Heart left ventricle (tissue), 16 donors: ENCODE measurements at regions not wholly inside any gene's neighbourhood (a gene's known extent, or its start where the extent isn't known, plus 50 kb on each side); places are given as distances from the start of the nearest gene placed in this dataset.

Experiments
- ATAC-seq, 4 donors: fragments of 200-7000 bp; cut with Tn5 transposase; one replicate each; pipeline ENCODE4 v1.9.1; 2020 to 2022; ENCODE audit warnings: moderate library complexity in 4 of 4, mild to moderate bottlenecking in 3 of 4, moderate number of reproducible peaks in 1 of 4
- DNase-seq, 5 donors: peaks; one replicate each; pipeline ENCODE4 v3.0.0-alpha.2; 2020
- H3K27ac ChIP-seq, 12 donors: fragments of 200-600 bp; sonication (generic) in 4 of 12; one replicate each; pipeline versions ENCODE4 v1.5.0 to v1.8.0; 2016 to 2022; ENCODE audit warnings: mild to moderate bottlenecking in 2 of 12
- H3K27me3 ChIP-seq, 9 donors: fragments of 200-600 bp; sonication (generic) in 2 of 9; one replicate each; pipeline versions ENCODE4 v1.5.1 to v1.8.0; 2016 to 2022; ENCODE audit warnings: mild to moderate bottlenecking in 3 of 9
- H3K36me3 ChIP-seq, 9 donors: fragments of 200-600 bp; sonication (generic) in 2 of 9; one replicate each; pipeline versions ENCODE4 v1.5.0 to v1.8.0; 2018 to 2022; ENCODE audit warnings: mild to moderate bottlenecking in 2 of 9
- H3K4me1 ChIP-seq, 12 donors: fragments of 200-600 bp; sonication (generic) in 4 of 12; one replicate each; pipeline versions ENCODE4 v1.5.0 to v1.8.0; 2016 to 2022; ENCODE audit warnings: mild to moderate bottlenecking in 3 of 12
- H3K4me3 ChIP-seq, 12 donors: fragments of 200-600 bp; sonication (generic) in 4 of 12; one replicate each; pipeline versions ENCODE4 v1.5.0 to v1.8.0; 2017 to 2022; ENCODE audit warnings: mild to moderate bottlenecking in 9 of 12, moderate library complexity in 4 of 12
- H3K9me3 ChIP-seq, 12 donors: fragments of 200-600 bp; sonication (generic) in 4 of 12; one replicate each; pipeline versions ENCODE4 v1.5.0 to v1.8.0; 2016 to 2022; ENCODE audit warnings: mild to moderate bottlenecking in 1 of 12
- CTCF ChIP-seq, 12 donors: fragments of 200-600 bp; sonication (generic) in 4 of 12; IDR thresholded peaks; one replicate each; pipeline versions ENCODE4 v1.5.0 to v1.8.0; 2018 to 2022; ENCODE audit warnings: antibody characterized with exemption in 12 of 12, mild to moderate bottlenecking in 5 of 12
- POLR2A ChIP-seq, 2 donors: fragments of 450-650 bp; IDR thresholded peaks; one replicate each; pipeline ENCODE4 v1.6.1; 2017; ENCODE audit warnings: antibody characterized with exemption in 2 of 2, mild to moderate bottlenecking in 2 of 2, moderate library complexity in 2 of 2
- WGBS, 4 donors: extraction: QIAGEN DNeasy Blood & Tissue Kit in 2 of 4; methylation state at CpG; one replicate each; pipeline versions ENCODE4 v1.1.5 to v1.1.7; 2013 to 2018; 5-methylcytosine and 5-hydroxymethylcytosine counted together
- intact Hi-C, 10 donors: fragments of 100-400 bp; cut with DNase I; formaldehyde crosslinking; loops; one replicate each; pipeline versions ENCODE4 v1.11.1 to v1.14.2; 2022
- donor health status: ischemic (EF 13 %, LVEDD 7.1; RV severe dilation, severe dysfunction).
- donor health status: healthy with polysubstance abuse.
- donor health status: DM: no; HTN: yes; CAD: no.
- donor health status: DM: no; HTN: no; CAD: no.
- donor health status: ischemic (EF 25% LVEDD 6.9; RV normal size, moderate dysfunction).
- donor health status: ischemic (EF 25% LVEDD 5.7; RV mildly dilated, moderate dysfunction).
- donor health status: healthy.
- donor health status: DM: yes; HTN: yes; CAD: no.
- donor health status: ischemic (EF 35%, LVEDD 5.7; RV mildly dilated, moderate dysfunction).
- donor health status: nonischemic (EF 11% LVEDD 7.7; RV severe dilation, severe dysfunction).
- donor health status: DM: yes; HTN: yes; CAD: no.
- donor health status: PGD.
- donor health status: ischemic (EF 29% LVEDD 5.4; RV normal size, mild dysfunction).
- donor health status: nonischemic (EF 23%, LVEDD 6.1; RV moderate dilation, normal function).

- no peaks in the 10 kb centered on the region for H3K27me3 ChIP-seq
- intact Hi-C loops: no loop called here
- no peak for ATAC-seq
- no peak for TF ChIP-seq CTCF (IDR thresholded peaks at IDR 0.05)
- no peak for TF ChIP-seq POLR2A (IDR thresholded peaks at IDR 0.05)
- DNase-seq: no peak
- H3K9me3 ChIP-seq: peaks cover 0 to 9% (median 0%) of the 10 kb centered on the region in 12 donors
- H3K4me3 ChIP-seq: no peak overlapping the region
- 74 to 86% (median 83%) methylated on average over 2 of the region's 2 CpGs for WGBS, 4 donors
- H3K27ac ChIP-seq: peak overlapping the region in 1 of 12 donors; percentile 48
- no peaks in the 10 kb centered on the region for H3K36me3 ChIP-seq
- peaks cover 0 to 32% (median 0%) of the 10 kb centered on the region in 12 donors for H3K4me1 ChIP-seq
Observed at GRCh38 chr21:29228306-29228705, 70.4 kb upstream of the BACH1 start.

- H3K9me3 ChIP-seq: peaks cover 0 to 5% (median 0%) of the 10 kb centered on the region in 12 donors
- 80 to 93% (median 88%) methylated on average over 3 of the region's 3 CpGs for WGBS, 4 donors
- intact Hi-C loops: no loop called here
Observed at GRCh38 chr21:29230551-29231261, 68.0 kb upstream of the BACH1 start.

GRCh38 chr21:29231756-29232529 lies 66.8 kb upstream of the BACH1 start:
- DNase-seq (no peak), ATAC-seq (no peak)
- intact Hi-C loops: no loop called here
- H3K27me3 ChIP-seq: no peaks in the 10 kb centered on the region
- H3K4me1 ChIP-seq: peaks cover 0 to 63% (median 2%) of the 10 kb centered on the region in 12 donors
- H3K4me3 ChIP-seq: no peak overlapping the region
- H3K27ac ChIP-seq: peak overlapping the region in 1 of 12 donors; percentile 1
- 89 to 96% (median 94%) methylated on average over 6 of the region's 6 CpGs for WGBS, 4 donors
- no peaks in the 10 kb centered on the region for H3K9me3 ChIP-seq
- H3K36me3 ChIP-seq: no peaks in the 10 kb centered on the region
- TF ChIP-seq POLR2A (IDR thresholded peaks at IDR 0.05) (no peak), CTCF (IDR thresholded peaks at IDR 0.05) (no peak)

More at GRCh38 chr21:29230551-29231261, 68.0 kb upstream of the BACH1 start:
- TF ChIP-seq POLR2A (IDR thresholded peaks at IDR 0.05) (no peak), CTCF (IDR thresholded peaks at IDR 0.05) (no peak)
- DNase-seq (no peak), ATAC-seq (no peak)
- peaks cover 0 to 54% (median 0%) of the 10 kb centered on the region in 12 donors for H3K4me1 ChIP-seq
- H3K36me3 ChIP-seq: no peaks in the 10 kb centered on the region
- peak overlapping the region in 1 of 12 donors; percentile 32 for H3K27ac ChIP-seq
- H3K27me3 ChIP-seq: no peaks in the 10 kb centered on the region
- H3K4me3 ChIP-seq: no peak overlapping the region

- intact Hi-C loops: no loop called here
- Histone ChIP-seq H3K36me3 (no peaks in the 10 kb centered on the region), H3K4me3 (no peak overlapping the region), H3K27ac (peak overlapping the region in 1 of 12 donors; percentile 1), H3K9me3 (no peaks in the 10 kb centered on the region), H3K4me1 (peaks cover 0 to 70% (median 5%) of the 10 kb centered on the region in 12 donors), H3K27me3 (no peaks in the 10 kb centered on the region)
- WGBS, 4 donors: 88 to 91% (median 90%) methylated on average over 8 of the region's 8 CpGs
- DNase-seq (no peak), ATAC-seq (no peak)
- TF ChIP-seq POLR2A (IDR thresholded peaks at IDR 0.05): no peak
- TF ChIP-seq CTCF (IDR thresholded peaks at IDR 0.05): no peak
Observed at GRCh38 chr21:29232530-29233255, 66.0 kb upstream of the BACH1 start.
